Epithelial cell of esophagus (primary cell): ENCODE measurements at regions not wholly inside any gene's neighbourhood (a gene's known extent, or its start where the extent isn't known, plus 50 kb on each side); places are given as distances from the start of the nearest gene placed in this dataset.

Source experiments
- DNase-seq: peaks from one replicate; pipeline ENCODE4 v3.0.0; 2010; ENCODE audit warnings: low read depth
- H3K4me3 ChIP-seq: 2 replicates; pipeline ENCODE4 v1.5.1; 2011; ENCODE audit warnings: mild to moderate bottlenecking, low read length, control low read depth
- TF ChIP-seq, protein P1 (sequence below): IDR thresholded peaks from 2 replicates; pipeline ENCODE4 v1.5.1; 2011; ENCODE audit warnings: low read depth, mild to moderate bottlenecking, low read length, control low read depth, inconsistent platforms; ENCODE audit not compliant: insufficient read depth; ENCODE audit errors: missing control alignments

DNA sequence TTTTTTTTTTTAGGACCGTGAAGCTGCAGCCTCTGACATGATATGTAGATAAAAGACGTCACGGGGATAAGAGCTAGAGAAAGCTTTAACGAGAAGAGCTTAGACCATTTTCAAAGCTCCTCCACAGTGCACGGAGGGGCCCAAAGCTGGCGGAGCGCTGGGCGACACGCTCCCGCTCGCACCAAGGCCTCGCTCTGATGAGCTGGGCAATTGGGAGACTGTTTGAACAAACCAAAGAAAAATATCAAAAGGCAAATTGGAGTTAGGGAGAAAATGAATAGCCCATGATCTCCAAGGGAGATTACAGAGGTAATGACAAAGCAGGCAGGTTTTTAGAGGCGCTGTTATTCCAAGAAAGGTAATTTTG is 179.4 kb downstream of the SREK1 start:
- TF ChIP-seq, protein P1, sequence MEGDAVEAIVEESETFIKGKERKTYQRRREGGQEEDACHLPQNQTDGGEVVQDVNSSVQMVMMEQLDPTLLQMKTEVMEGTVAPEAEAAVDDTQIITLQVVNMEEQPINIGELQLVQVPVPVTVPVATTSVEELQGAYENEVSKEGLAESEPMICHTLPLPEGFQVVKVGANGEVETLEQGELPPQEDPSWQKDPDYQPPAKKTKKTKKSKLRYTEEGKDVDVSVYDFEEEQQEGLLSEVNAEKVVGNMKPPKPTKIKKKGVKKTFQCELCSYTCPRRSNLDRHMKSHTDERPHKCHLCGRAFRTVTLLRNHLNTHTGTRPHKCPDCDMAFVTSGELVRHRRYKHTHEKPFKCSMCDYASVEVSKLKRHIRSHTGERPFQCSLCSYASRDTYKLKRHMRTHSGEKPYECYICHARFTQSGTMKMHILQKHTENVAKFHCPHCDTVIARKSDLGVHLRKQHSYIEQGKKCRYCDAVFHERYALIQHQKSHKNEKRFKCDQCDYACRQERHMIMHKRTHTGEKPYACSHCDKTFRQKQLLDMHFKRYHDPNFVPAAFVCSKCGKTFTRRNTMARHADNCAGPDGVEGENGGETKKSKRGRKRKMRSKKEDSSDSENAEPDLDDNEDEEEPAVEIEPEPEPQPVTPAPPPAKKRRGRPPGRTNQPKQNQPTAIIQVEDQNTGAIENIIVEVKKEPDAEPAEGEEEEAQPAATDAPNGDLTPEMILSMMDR, result no peak
- DNase-seq, result no peak
- no peak overlapping the region for H3K4me3 ChIP-seq

DNA sequence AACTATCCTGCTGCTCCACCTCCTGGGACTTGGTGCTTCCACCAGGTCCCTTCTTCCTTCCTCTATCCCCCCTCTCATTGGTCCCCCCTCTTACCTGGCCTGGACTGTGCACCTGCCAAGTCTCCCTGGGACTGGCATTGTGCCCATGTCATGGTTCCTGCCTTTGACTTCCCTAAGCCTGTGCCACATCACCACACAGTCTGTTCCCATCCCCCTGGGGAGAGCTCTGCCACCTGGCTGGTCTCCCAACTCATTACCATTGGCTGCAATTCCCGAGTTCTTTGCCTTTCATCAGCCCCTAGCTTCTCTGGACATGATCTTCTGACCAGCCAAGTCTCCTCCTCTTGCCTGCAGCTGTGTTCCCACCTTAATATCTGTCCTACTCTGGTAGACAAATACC is 180.3 kb downstream of the SREK1 start:
- DNase-seq, result no peak
- TF ChIP-seq, protein P1, result no peak
- no peak overlapping the region for H3K4me3 ChIP-seq

DNA sequence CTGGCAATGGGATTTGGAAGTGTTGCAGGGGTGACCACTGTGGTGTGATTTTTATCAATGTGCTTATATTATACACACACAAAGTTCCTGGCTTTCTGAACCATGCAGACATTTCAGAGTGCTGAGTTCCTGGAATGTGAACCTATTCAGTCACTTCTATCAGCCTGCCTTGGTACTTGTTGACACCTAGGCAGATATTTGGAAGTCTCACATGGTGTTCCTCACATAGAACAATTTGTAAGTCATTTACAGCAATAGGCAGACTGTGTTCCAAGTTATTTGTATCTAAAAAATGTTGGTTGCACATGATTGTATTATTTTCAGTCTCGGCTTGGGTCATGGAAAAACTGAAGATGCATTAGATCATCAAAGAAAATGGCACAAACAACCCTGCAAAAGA is 182.2 kb downstream of the SREK1 start:
- no peak for DNase-seq
- H3K4me3 ChIP-seq, result no peak overlapping the region
- TF ChIP-seq, protein P1, result no peak

DNA sequence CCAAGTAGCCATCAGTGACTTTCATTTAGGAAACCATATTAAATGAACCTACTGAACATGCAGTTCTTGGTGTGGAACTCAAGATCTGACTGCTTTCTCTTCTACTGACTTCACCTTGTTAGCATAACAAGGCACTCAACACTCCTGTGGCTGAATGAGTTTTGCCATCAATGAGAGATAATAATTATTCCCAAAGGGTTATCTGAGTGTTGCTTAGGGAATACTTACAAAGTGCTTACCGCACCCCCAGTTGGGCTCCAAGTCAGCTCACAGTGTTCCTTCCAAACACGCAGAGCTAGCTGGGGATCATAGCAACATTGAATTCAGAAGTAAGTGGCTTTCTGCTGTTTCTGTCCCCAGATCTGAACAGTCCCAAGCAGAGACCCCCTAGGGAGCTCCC is 182.9 kb downstream of the SREK1 start:
- no peak for DNase-seq
- TF ChIP-seq, protein P1, result no peak
- no peak overlapping the region for H3K4me3 ChIP-seq

DNA sequence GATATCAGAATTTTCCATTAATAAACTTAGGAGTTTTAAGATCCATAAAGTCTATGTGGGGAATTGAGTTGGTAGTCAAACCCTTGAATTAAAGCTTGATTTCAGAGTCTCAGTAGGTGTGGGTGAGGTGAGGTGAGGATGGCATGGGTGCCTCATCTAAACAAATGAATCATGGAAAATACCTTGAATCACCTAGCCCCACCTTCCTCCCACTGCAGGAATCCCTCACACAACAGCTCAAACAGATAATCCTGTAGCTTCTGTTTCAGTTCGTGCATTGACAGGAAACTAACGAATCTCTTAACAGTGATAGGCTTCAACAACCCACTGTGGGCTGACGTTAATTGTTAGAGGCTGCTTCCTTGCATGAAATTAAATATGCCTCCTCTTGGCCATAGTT is 185.0 kb downstream of the SREK1 start:
- H3K4me3 ChIP-seq, result no peak overlapping the region
- TF ChIP-seq, protein P1, result no peak
- DNase-seq, result peak; percentile 84

DNA sequence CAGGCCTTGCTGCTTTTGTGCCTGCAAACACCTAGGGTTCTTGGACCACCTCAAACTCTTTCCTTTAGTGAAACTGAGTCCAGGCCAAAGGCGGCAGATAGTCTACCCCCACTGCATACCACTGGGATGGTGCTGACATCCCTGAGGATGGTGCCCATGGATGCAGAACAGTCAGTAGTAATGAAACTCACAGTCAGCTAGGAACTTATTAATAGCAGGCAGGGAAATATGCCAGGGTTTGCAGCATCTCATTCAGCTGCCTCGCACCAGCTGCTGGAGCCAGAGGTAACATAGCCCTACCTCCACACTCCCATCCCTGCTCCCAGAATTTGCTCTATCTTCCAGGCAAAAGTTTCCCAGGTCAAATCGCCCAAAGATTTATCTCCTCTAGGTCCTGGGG is 189.1 kb downstream of the SREK1 start:
- no peak overlapping the region for H3K4me3 ChIP-seq
- no peak for DNase-seq
- TF ChIP-seq, protein P1, result no peak

DNA sequence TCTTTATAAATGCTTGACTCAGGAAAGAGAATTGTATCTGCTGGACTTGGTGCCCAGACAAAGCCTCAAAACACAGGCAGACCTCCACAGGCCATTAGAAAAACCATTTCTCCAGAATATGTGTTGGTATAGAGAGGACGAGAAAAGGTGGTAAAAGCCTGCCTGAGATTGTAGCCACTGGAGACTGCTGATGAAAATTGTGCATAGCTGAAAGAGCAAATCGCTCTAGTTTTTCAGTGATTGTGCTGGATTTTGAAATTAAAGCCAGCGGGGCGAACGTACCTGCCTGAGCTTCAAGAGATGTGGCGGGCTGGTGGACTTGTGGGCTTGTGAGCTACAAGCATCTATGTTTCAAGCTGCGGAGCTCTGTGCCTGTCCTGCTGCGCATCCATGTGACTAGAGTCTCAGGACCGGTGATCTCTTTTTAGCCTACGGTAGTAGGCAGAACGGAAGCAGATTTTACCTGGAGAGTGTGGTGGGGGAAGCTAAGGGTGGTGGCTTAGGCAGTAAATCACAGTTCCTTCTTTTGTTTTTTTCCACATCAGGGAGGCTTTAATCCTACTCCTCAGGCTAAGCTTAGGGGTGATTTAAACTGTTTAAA is 193.6 kb downstream of the SREK1 start:
- no peak overlapping the region for H3K4me3 ChIP-seq
- TF ChIP-seq, protein P1, result no peak
- no peak for DNase-seq
